Vagina (tissue), 2 donors: ENCODE measurements at regions not wholly inside any gene's neighbourhood (a gene's known extent, or its start where the extent isn't known, plus 50 kb on each side); places are given as distances from the start of the nearest gene placed in this dataset.

Experiments
- POLR2A ChIP-seq, 2 donors: fragments of 450-650 bp; IDR thresholded peaks; one replicate each; pipeline ENCODE4 v1.6.1; 2017; ENCODE audit warnings: antibody characterized with exemption in 2 of 2, mild to moderate bottlenecking in 2 of 2, moderate library complexity in 2 of 2
- TF ChIP-seq, protein P1 (sequence below), 3 experiments: fragments of 450-650 bp in 2 of 3; fragments of 200-600 bp in 1 of 3; sonication (generic) in 1 of 3; IDR thresholded peaks; one replicate each; pipeline ENCODE4 v1.5.1; 2017 to 2019; ENCODE audit warnings: antibody characterized with exemption in 3 of 3, mild to moderate bottlenecking in 2 of 3, moderate library complexity in 2 of 3

DNA sequence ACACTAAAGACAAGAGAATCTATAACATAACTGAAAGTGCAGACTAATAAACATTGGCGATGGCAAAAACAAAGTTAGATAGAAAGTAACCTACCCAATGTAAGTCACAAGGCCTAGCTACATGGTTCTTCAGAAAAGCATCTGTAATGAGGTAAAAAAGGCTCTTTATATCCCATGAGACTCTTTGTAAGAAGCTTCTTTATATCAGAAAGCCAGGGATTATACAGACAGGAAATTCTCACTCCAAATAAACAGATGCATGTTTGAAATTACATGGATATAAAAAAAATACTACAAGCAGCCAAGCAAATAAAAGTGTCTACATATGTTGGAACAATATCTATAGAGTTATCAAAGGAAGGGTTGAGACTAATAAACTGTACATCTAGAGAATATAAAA is 284.9 kb upstream of the NRSN1 start:
- TF ChIP-seq POLR2A (IDR thresholded peaks at IDR 0.05), result no peak
- TF ChIP-seq, protein P1, sequence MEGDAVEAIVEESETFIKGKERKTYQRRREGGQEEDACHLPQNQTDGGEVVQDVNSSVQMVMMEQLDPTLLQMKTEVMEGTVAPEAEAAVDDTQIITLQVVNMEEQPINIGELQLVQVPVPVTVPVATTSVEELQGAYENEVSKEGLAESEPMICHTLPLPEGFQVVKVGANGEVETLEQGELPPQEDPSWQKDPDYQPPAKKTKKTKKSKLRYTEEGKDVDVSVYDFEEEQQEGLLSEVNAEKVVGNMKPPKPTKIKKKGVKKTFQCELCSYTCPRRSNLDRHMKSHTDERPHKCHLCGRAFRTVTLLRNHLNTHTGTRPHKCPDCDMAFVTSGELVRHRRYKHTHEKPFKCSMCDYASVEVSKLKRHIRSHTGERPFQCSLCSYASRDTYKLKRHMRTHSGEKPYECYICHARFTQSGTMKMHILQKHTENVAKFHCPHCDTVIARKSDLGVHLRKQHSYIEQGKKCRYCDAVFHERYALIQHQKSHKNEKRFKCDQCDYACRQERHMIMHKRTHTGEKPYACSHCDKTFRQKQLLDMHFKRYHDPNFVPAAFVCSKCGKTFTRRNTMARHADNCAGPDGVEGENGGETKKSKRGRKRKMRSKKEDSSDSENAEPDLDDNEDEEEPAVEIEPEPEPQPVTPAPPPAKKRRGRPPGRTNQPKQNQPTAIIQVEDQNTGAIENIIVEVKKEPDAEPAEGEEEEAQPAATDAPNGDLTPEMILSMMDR (IDR thresholded peaks at IDR 0.05), result no peak
